ENCODE measurements at regions not wholly inside any gene's neighbourhood (a gene's known extent, or its start where the extent isn't known, plus 50 kb on each side); places are given as distances from the start of the nearest gene placed in this dataset.

DNA sequence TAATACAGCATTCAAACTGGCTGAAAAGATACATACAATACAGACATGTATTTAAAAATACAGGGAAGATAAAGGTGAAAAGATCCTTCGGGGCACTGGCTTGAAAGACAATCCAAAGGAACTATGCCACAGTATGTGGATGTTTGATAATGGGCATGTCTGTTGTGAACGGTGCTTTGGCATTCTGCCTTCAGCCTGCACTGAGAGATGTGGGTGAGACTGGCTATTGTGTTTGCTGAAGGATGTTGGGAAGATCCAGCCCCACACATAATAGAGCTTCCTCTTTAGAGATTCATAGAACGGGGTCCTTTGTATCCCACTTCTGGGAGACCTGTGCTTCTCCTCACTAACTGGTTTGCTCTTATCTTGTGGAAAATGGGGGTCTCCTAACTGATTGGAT is 65.1 kb upstream of the CXCR4 start:
- TF ChIP-seq EZH2 (IDR thresholded peaks at IDR 0.05; ENCODE audit: borderline replicate concordance, insufficient read depth, low read length, poor library complexity, severe bottlenecking) (no peak), CTCF (IDR thresholded peaks at IDR 0.05; ENCODE audit: poor library complexity, severe bottlenecking) (no peak), EP300 (conservative IDR thresholded peaks at IDR 0.05; ENCODE audit: poor library complexity, severe bottlenecking) (no peak), POLR2AphosphoS5 (IDR thresholded peaks at IDR 0.05) (no peak), RAD21 (conservative IDR thresholded peaks at IDR 0.05) (no peak)
- TF ChIP-seq, protein P1, sequence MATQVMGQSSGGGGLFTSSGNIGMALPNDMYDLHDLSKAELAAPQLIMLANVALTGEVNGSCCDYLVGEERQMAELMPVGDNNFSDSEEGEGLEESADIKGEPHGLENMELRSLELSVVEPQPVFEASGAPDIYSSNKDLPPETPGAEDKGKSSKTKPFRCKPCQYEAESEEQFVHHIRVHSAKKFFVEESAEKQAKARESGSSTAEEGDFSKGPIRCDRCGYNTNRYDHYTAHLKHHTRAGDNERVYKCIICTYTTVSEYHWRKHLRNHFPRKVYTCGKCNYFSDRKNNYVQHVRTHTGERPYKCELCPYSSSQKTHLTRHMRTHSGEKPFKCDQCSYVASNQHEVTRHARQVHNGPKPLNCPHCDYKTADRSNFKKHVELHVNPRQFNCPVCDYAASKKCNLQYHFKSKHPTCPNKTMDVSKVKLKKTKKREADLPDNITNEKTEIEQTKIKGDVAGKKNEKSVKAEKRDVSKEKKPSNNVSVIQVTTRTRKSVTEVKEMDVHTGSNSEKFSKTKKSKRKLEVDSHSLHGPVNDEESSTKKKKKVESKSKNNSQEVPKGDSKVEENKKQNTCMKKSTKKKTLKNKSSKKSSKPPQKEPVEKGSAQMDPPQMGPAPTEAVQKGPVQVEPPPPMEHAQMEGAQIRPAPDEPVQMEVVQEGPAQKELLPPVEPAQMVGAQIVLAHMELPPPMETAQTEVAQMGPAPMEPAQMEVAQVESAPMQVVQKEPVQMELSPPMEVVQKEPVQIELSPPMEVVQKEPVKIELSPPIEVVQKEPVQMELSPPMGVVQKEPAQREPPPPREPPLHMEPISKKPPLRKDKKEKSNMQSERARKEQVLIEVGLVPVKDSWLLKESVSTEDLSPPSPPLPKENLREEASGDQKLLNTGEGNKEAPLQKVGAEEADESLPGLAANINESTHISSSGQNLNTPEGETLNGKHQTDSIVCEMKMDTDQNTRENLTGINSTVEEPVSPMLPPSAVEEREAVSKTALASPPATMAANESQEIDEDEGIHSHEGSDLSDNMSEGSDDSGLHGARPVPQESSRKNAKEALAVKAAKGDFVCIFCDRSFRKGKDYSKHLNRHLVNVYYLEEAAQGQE (IDR thresholded peaks at IDR 0.05; ENCODE audit: borderline replicate concordance): no peak

Measured in neural cell (in vitro differentiated cells).